ENCODE measurements at regions not wholly inside any gene's neighbourhood (a gene's known extent, or its start where the extent isn't known, plus 50 kb on each side); places are given as distances from the start of the nearest gene placed in this dataset.

DNA sequence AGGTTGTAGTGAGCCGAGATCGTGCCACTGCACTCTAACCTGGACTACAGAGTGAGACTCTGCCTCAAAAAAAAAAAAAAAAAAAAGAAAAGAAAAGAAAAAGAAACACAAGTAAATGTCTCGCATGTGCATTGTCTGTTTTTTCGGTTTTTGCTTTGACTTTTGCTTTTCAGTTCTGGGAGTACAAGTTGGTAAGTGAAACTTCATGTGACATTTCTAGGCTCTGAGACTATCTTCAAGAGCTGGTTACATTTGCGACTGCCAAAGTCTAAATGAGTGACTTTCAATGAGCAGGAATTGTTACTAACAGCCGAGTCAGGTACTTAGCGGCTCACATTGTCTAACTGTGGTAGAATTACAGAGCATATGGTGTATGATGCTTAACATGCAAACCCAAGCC is 107.0 kb upstream of the CELF2 start:
- TF ChIP-seq, protein P1, sequence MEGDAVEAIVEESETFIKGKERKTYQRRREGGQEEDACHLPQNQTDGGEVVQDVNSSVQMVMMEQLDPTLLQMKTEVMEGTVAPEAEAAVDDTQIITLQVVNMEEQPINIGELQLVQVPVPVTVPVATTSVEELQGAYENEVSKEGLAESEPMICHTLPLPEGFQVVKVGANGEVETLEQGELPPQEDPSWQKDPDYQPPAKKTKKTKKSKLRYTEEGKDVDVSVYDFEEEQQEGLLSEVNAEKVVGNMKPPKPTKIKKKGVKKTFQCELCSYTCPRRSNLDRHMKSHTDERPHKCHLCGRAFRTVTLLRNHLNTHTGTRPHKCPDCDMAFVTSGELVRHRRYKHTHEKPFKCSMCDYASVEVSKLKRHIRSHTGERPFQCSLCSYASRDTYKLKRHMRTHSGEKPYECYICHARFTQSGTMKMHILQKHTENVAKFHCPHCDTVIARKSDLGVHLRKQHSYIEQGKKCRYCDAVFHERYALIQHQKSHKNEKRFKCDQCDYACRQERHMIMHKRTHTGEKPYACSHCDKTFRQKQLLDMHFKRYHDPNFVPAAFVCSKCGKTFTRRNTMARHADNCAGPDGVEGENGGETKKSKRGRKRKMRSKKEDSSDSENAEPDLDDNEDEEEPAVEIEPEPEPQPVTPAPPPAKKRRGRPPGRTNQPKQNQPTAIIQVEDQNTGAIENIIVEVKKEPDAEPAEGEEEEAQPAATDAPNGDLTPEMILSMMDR (IDR thresholded peaks at IDR 0.05; ENCODE audit: control extremely low read depth, extremely low read depth, low read depth, missing control alignments): no peak
- ChIA-PET POLR2A (no interaction called here), CTCF (no interaction called here)
- no peak for DNase-seq (ENCODE audit: extremely low spot score)

DNA sequence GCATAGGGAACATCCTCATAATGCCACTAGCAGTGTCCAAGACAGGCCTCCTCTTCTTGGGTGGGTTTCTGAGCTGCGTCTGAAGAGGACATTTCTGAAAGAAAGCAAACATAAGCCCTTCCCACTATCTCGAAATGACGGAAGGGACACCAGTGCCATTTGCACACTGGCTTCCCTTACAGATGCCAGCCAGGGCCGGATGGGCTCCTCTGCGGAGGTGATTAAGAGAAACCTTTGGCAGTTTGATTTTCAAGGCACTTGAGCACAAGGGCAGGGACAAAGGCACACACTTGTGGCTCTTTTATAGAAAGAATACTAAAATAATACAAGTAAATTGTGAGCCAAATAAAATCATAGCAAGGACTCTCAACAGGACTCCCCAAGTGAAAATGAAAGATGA is 106.6 kb upstream of the CELF2 start:
- no peak for DNase-seq (ENCODE audit: extremely low spot score)
- TF ChIP-seq, protein P1 (IDR thresholded peaks at IDR 0.05; ENCODE audit: control extremely low read depth, extremely low read depth, low read depth, missing control alignments): no peak
- POLR2A ChIA-PET: no interaction called here
- CTCF ChIA-PET: no interaction called here

DNA sequence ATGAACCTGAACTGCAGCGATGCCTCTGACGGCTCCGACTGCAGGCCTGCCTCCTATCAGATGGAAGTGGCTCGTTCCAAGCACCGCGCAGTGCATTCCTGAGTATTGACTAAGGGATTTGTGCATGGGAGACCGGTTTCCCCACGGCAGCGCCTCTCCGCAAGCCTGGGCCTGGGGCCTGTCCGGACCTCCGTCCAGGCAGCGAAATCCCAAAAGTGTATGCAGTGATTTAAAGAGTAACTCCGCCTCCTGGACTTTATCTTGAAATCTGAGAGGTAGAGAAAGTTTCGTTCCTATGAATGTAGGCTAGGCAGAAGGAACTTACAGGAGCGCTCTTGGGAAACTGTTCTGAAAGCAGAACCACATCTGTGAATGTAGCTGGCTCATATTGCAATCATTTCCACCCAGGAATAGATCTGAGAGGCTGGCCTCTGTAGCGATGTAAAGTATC is 106.2 kb upstream of the CELF2 start:
- POLR2A ChIA-PET: no interaction called here
- DNase-seq (ENCODE audit: extremely low spot score): no peak
- TF ChIP-seq, protein P1 (IDR thresholded peaks at IDR 0.05; ENCODE audit: control extremely low read depth, extremely low read depth, low read depth, missing control alignments): no peak
- CTCF ChIA-PET: no interaction called here

DNA sequence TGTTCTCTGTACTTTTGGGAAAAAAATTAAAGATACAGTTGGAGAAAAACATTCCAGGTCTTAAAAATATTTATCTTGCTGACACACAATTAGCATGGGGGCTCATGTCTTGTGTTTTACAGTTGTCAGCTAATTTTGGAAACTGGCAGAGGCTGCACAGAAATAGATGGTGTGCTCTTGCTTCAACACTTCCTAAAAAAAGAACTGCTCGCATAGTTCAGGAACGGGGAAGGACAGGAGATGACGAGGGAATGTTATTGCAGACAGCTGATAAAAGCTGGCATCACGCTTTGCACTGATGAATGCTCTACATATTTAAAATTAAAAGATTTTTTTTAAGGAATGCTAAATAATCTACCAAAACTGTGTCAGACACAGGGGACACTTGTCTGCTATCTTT is 103.5 kb upstream of the CELF2 start:
- TF ChIP-seq, protein P1 (IDR thresholded peaks at IDR 0.05; ENCODE audit: control extremely low read depth, extremely low read depth, low read depth, missing control alignments): no peak
- no peak for DNase-seq (ENCODE audit: extremely low spot score)
- POLR2A ChIA-PET: no interaction called here
- CTCF ChIA-PET: no interaction called here

DNA sequence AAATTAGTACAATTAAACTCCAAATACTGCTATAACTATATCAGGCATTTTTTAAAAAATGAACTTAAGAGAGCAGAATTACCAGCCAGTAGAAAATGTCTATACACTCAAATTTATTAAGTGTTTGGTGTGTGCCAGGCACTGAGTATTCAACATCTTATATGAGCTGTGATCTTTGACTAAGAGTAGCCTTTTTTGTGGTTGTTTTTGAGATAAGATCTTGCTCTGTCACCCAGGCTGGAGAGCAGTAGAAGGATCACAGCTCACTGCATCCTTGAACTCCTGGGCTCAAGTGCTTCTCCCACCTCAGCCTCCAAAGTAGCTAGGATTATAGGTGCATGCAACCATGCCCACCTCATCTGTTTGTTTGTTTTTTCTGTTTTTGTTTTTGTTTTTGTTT is 102.5 kb upstream of the CELF2 start:
- TF ChIP-seq, protein P1 (IDR thresholded peaks at IDR 0.05; ENCODE audit: control extremely low read depth, extremely low read depth, low read depth, missing control alignments): no peak
- DNase-seq (ENCODE audit: extremely low spot score): no peak
- POLR2A ChIA-PET: no interaction called here
- CTCF ChIA-PET: no interaction called here

DNA sequence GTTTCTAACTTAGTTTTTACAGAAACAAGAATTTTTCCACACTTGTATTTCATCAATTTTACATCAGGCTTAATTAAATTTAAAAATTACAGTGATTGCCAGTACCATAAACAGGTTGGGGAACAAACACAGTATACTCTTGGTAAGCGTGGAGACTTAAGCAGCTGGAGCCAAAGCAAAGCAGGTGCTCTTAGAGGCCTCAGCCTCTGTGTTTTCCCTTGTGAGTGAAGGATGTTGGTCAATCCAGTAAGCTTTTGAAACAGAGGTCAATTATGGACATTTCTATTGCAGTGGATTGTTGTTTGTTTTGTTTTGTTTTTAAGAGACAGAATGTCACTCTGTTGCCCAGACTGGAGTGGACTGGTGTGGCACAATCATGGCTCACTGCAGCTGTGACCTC is 100.6 kb upstream of the CELF2 start:
- POLR2A ChIA-PET: no interaction called here
- CTCF ChIA-PET: no interaction called here
- TF ChIP-seq, protein P1 (IDR thresholded peaks at IDR 0.05; ENCODE audit: control extremely low read depth, extremely low read depth, low read depth, missing control alignments): no peak
- no peak for DNase-seq (ENCODE audit: extremely low spot score)

DNA sequence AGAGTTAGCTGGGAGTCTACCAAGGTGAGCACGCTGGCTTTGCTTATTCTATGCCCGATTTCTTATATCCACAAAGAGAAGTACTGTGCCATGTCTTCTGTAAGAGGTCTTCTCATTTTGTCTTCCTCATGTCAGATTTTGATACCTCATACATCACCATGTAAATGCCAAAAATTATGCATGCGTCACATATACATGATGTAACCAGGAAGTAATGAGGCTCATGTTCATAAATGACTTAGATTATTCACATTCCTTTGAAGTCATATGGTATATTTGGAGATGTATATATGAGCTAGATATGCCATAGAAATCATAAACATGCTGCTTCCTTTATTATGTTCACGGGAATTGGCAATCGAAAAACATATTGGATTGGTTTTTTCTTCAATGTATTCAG is 97.7 kb upstream of the CELF2 start:
- CTCF ChIA-PET: no interaction called here
- no peak for DNase-seq (ENCODE audit: extremely low spot score)
- POLR2A ChIA-PET: no interaction called here
- TF ChIP-seq, protein P1 (IDR thresholded peaks at IDR 0.05; ENCODE audit: control extremely low read depth, extremely low read depth, low read depth, missing control alignments): no peak
